Smooth muscle cell (in vitro differentiated cells): ENCODE measurements at regions not wholly inside any gene's neighbourhood (a gene's known extent, or its start where the extent isn't known, plus 50 kb on each side); places are given as distances from the start of the nearest gene placed in this dataset.

ENCODE experiments used
- DNase-seq: peaks from one replicate; lab custom pipeline; 2025; ENCODE audit not compliant: unreplicated experiment; lab: John Stamatoyannopoulos, UW
- H2AFZ ChIP-seq: fragments of 200-600 bp; sonication (generic); 2 replicates; pipeline ENCODE4 v1.6.0; 2016; ENCODE audit warnings: antibody characterized with exemption, low read depth, mild to moderate bottlenecking
- H3F3A ChIP-seq: fragments of 200-600 bp; sonication (generic); 2 replicates; pipeline ENCODE4 v1.6.0; 2017; ENCODE audit warnings: antibody characterized with exemption, low read depth
- H3K27ac ChIP-seq: fragments of 200-600 bp; sonication (generic); 2 replicates; pipeline ENCODE4 v1.5.1; 2016; ENCODE audit warnings: low read depth, mild to moderate bottlenecking
- H3K27me3 ChIP-seq: fragments of 200-600 bp; sonication (generic); 2 replicates; pipeline ENCODE4 v1.6.1; 2016; ENCODE audit warnings: low read depth, mild to moderate bottlenecking
- H3K36me3 ChIP-seq: fragments of 200-600 bp; sonication (generic); 2 replicates; pipeline ENCODE4 v1.5.1; 2016; ENCODE audit warnings: low read depth
- H3K4me1 ChIP-seq: fragments of 200-600 bp; sonication (generic); 2 replicates; pipeline ENCODE4 v1.5.1; 2016; ENCODE audit warnings: low read depth
- H3K4me2 ChIP-seq: fragments of 200-600 bp; sonication (generic); 2 replicates; pipeline ENCODE4 v1.6.0; 2016; ENCODE audit warnings: mild to moderate bottlenecking
- H3K4me3 ChIP-seq: fragments of 200-600 bp; sonication (generic); 2 replicates; pipeline ENCODE4 v1.5.1; 2016; ENCODE audit warnings: mild to moderate bottlenecking
- H3K79me2 ChIP-seq: fragments of 200-600 bp; sonication (generic); 2 replicates; pipeline ENCODE4 v1.6.0; 2016; ENCODE audit warnings: low read depth, mild to moderate bottlenecking
- H3K9ac ChIP-seq: fragments of 200-600 bp; sonication (generic); 2 replicates; pipeline ENCODE4 v1.6.0; 2016; ENCODE audit warnings: low read depth
- H3K9me3 ChIP-seq: fragments of 200-600 bp; sonication (generic); replicated peaks from 2 replicates; pipeline ENCODE4 v1.5.1; 2016; ENCODE audit warnings: low read depth
- H4K20me1 ChIP-seq: fragments of 200-600 bp; sonication (generic); 2 replicates; pipeline ENCODE4 v1.6.0; 2016; ENCODE audit warnings: low read depth
- CTCF ChIP-seq: fragments of 200-600 bp; sonication (generic); IDR thresholded peaks from 2 replicates; pipeline ENCODE4 v1.5.1; 2017; ENCODE audit warnings: borderline replicate concordance, mild to moderate bottlenecking, antibody characterized with exemption; ENCODE audit not compliant: insufficient read depth, poor library complexity, severe bottlenecking
- WGBS: methylation state at CpG from one replicate; pipeline ENCODE4 v1.1.7; 2016; ENCODE audit warnings: low lambda C conversion rate; 5-methylcytosine and 5-hydroxymethylcytosine counted together

GRCh38 chr6:149202100-149202499, 115.4 kb upstream of the TAB2 start:
- Histone ChIP-seq H3K4me2 (no peak overlapping the region), H3F3A (no peaks in the 10 kb centered on the region), H2AFZ (no peak overlapping the region), H3K9me3 (no peaks in the 10 kb centered on the region), H3K4me1 (peaks cover 7% of the 10 kb centered on the region), H3K27me3 (no peaks in the 10 kb centered on the region), H3K36me3 (no peaks in the 10 kb centered on the region), H4K20me1 (no peaks in the 10 kb centered on the region), H3K9ac (no peak overlapping the region), H3K79me2 (no peaks in the 10 kb centered on the region), H3K4me3 (no peak overlapping the region), H3K27ac (no peak overlapping the region)
- 93% methylated on average over 4 of the region's 4 CpGs for WGBS
- DNase-seq, result no peak
- TF ChIP-seq CTCF, result no peak

GRCh38 chr6:149202952-149203351, 114.6 kb upstream of the TAB2 start:
- no peak overlapping the region for H3K27ac ChIP-seq
- no peak for DNase-seq
- H3F3A ChIP-seq, result no peaks in the 10 kb centered on the region
- no peaks in the 10 kb centered on the region for H3K79me2 ChIP-seq
- no peaks in the 10 kb centered on the region for H3K9me3 ChIP-seq
- 94% methylated on average over 3 of the region's 3 CpGs for whole genome bisulfite sequencing
- no peak overlapping the region for H3K4me3 ChIP-seq
- H2AFZ ChIP-seq, result no peak overlapping the region
- H3K27me3 ChIP-seq, result no peaks in the 10 kb centered on the region
- no peak overlapping the region for H3K9ac ChIP-seq
- H4K20me1 ChIP-seq, result no peaks in the 10 kb centered on the region
- no peak for TF ChIP-seq CTCF
- no peaks in the 10 kb centered on the region for H3K36me3 ChIP-seq
- H3K4me1 ChIP-seq, result peaks cover 7% of the 10 kb centered on the region
- no peak overlapping the region for H3K4me2 ChIP-seq

GRCh38 chr6:149203509-149203908, 114.0 kb upstream of the TAB2 start:
- Histone ChIP-seq H4K20me1 (no peaks in the 10 kb centered on the region), H3K9ac (no peak overlapping the region), H2AFZ (no peak overlapping the region), H3K36me3 (no peaks in the 10 kb centered on the region), H3K27ac (no peak overlapping the region), H3K4me2 (no peak overlapping the region), H3K79me2 (no peaks in the 10 kb centered on the region), H3K4me3 (no peak overlapping the region), H3K27me3 (no peaks in the 10 kb centered on the region), H3F3A (no peaks in the 10 kb centered on the region), H3K9me3 (no peaks in the 10 kb centered on the region), H3K4me1 (peaks cover 7% of the 10 kb centered on the region)
- 87% methylated on average over 4 of the region's 4 CpGs for WGBS
- DNase-seq, result no peak
- no peak for TF ChIP-seq CTCF

- no peak overlapping the region for H2AFZ ChIP-seq
- no peak overlapping the region for H3K4me3 ChIP-seq
- peaks cover 21% of the 10 kb centered on the region for H3F3A ChIP-seq
- no peak for DNase-seq
- WGBS, result 96% methylated on average over 4 of the region's 4 CpGs
- no peak for TF ChIP-seq CTCF
- no peak overlapping the region for H3K4me2 ChIP-seq
- H3K9ac ChIP-seq, result no peak overlapping the region
- no peaks in the 10 kb centered on the region for H4K20me1 ChIP-seq
- H3K36me3 ChIP-seq, result no peaks in the 10 kb centered on the region
- no peak overlapping the region for H3K27ac ChIP-seq
- H3K4me1 ChIP-seq, result peaks cover 8% of the 10 kb centered on the region
- no peaks in the 10 kb centered on the region for H3K9me3 ChIP-seq
- no peaks in the 10 kb centered on the region for H3K79me2 ChIP-seq
- H3K27me3 ChIP-seq, result no peaks in the 10 kb centered on the region
Measured at GRCh38 chr6:149208134-149208601, 109.3 kb upstream of the TAB2 start.
